GM10266 (cell line): ENCODE measurements at regions not wholly inside any gene's neighbourhood (a gene's known extent, or its start where the extent isn't known, plus 50 kb on each side); places are given as distances from the start of the nearest gene placed in this dataset.
"Not testable (repeated sequence)": the region's sequence is repeated elsewhere in the genome, so short reads cannot be mapped to it uniquely, and the experiment has no call there.

Experiments used
- DNase-seq: peaks from one replicate; pipeline ENCODE4 v3.0.0; 2012; ENCODE audit errors: extremely low spot score

DNA sequence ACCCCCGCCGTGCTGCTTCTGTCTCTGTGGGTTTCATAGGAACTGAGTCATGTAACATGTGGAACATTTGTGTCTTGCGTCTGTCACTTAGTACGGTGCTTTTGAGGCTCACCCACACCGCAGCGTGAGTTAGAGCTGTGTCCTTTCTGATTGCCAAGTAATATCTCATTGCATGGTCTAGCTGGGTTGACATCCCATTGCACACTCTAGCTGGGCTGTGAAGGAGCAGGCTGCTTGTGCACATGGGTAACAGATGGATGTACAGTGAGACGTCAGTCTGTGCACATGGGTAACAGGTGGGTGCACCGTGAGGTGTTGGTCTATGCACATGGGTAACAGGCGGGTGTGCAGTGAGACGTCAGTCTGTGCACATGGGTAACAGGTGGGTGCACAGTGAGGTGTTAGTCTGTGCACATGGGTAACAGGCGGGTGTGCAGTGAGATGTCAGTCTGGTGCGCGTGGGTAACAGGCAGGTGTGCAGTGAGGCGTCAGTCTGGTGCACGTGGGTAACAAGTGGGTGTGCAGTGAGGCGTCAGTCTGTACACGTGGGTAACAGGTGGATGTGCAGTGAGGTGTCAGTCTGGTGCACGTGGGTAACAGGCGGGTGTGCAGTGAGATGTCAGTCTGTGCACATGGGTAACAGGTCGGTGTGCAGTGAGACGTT is 58.5 kb upstream of the METTL9 start:
- not testable (repeated sequence) for DNase-seq

DNA sequence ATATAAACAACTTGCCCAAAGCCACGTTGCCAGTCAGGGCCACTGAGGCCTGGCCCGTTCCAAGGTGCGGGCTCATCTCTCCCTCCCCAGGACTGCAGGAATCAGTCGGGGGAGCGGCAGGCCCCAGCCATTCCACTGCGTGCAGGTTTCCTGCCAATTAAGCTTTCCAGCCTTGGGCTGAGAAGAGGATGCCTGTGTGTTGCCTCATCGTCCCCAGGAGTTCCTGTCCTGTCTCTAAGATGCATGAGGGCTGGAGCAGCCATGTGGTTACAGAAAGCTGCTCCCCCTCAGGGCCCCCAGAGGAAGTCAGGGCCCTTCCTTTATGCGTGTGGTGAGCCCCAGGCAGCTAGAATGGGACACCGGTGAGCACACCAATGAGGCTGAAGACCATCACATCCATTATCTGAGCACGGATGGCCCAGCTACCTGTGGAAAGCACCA is 57.7 kb upstream of the METTL9 start:
- DNase-seq: not testable (repeated sequence)

DNA sequence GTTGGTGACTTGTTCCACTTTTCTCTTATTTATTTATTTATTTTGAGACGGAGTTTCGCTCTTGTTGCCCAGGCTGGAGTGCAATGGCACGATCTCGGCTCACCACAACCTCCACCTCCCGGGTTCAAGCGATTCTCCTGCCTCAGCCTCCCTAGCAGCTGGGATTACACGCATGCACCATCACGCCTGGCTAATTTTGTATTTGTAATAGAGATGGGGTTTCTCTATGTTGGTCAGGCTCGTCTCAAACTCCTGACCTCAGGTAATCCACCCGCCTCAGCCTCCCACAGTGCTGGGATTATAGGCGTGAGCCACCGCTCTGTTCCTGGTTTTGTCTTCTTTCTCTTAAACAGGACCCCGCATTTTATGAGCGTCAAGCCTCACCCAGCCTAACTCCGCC is 57.3 kb upstream of the METTL9 start:
- DNase-seq: not testable (repeated sequence)

DNA sequence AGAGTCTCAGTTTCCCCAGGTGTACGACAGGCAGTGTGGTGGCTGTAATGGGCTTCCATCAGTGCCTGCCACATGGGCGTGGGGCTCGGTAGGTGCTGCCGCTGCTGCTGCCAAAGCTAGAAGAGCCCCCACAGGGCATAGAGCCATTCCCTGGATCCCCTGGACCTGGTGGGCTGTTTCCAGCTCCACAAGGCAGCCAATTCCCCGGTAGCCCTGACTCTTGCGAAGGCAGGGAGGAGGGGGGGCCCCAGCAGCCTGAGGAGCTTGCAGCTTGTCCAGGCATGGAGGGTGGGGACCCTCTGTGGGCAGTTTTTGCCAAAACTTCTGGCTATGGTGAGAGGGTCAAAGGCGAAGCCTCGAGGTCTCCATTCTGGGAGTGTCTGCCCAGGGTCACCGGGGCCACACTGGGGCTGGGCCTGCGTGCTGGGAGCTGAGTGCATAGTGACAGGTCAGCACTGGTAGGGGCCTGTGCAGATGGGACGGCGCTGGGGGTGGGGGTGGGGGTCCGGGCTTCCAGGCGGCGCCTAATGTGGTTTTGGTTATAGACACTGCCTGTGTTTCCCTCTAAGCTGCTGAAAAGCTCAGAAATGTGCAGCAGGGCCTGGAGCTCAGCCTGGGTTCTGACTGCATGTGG is 56.8 kb upstream of the METTL9 start:
- DNase-seq: not testable (repeated sequence)

DNA sequence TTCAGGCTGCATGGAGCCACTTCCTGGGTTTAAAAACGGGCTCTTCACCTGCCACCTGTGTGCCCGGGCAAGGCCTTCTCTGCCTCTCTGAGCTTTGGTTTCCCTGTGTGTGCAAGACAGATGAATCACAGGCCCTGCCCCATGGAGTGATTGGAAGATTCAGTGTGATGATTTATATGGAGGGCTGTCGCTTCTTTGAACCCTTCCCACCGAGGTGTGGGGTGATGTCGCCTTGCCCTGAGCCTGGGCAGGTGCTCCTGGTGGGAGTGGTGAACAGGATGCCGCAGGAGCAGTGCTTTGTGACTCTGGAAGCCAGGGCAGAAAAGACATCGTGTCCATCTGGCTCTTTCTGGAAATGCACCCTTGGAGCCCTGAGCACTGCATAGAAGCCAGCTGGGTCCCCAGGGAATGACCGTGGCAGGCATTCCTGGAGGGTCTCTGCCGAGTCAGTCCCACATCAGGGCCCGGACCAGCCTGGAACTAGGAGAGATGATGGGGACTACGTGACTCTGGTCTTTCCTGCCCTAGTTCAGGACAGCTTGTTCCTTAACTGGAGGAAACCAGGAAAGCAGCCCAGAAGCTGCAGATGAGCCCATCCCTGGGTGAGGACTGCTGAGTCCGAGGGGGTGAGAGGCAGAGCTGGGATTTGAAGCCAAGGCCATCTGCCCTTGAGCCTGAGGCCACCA is 56.1 kb upstream of the METTL9 start:
- not testable (repeated sequence) for DNase-seq

DNA sequence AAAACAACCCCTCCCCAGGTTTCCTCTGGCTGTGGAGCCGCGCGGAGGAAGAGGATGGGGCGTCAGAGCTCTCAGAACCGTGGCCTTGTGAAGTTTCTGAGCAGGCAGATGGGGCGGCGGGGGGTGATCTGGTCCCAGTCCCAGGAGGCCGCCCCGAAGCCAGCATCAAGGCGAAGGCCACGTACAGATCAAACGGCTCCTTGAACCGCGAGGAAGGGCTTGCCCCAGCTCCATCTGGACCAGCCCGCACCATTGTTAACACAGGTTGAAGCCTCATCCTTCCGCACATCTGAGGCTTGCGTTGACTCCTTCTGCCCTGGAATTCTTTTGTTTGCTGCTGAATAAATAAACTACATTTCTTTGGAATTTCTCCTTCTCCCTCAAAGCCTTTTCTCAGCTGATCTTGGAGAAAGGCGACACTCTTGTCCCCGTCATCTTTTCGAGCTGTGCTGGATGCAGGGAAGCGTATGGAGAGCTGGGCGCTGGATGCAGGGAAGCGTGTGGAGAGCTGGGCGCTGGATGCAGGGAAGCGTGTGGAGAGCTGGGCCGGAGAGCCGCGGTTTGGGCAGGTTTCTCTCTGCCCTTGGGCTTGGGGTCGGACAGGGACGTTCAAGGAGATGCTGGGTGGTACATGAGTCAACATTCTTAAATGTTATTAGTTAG is 53.6 kb upstream of the METTL9 start:
- DNase-seq: not testable (repeated sequence)

DNA sequence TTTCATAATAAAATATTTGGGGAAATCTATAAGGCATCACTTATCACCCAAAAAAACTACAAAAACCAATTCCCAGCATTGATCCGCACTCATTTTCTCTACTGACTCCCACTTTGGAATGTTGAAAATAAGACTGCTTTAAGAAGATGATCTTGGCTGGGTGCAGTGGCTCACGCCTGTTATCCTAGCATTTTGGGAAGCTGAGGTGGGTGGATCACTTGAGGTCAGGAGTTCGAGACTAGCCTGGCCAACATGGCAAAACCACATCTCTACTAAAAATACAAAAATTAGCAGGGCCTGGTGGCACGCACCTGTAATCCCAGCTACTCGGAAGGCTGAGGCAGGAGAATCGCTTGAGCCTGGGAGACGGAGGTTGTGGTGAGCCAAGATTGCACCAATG is 50.0 kb upstream of the METTL9 start:
- DNase-seq: not testable (repeated sequence)
